ENCODE measurements at regions not wholly inside any gene's neighbourhood (a gene's known extent, or its start where the extent isn't known, plus 50 kb on each side); places are given as distances from the start of the nearest gene placed in this dataset.

DNA sequence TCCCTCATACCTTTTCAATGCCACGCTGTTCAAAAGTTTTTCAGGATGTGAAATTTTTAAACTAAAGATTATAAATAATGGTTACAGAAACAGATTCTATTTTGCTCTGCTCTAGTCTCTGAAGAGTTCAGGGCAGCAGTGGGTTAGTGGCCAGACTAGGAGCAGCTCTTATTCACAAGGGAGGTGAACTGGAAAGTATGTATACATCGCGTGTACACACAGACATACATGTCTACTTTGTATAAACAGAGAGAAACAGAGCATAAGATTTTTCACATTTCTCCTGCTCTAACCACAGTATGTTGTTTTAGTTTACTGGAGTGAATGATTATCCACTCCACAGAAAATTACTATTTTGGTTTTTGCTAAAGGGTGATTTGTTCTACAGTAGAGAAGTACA, 74.4 kb upstream of the CRY1 start:
- DNase-seq (no peak), FAIRE-seq (no peak)
- Histone ChIP-seq H3K36me3 (ENCODE audit: control insufficient read depth in 3 of 3, insufficient read depth in 2 of 3, low read depth in 1 of 3, low read length in 3 of 3) (no peaks in the 10 kb centered on the region), H3K4me1 (ENCODE audit: control insufficient read depth in 3 of 3, insufficient read depth in 2 of 3, low read depth in 1 of 3, low read length in 2 of 3) (no peaks in the 10 kb centered on the region), H3K4me3 (ENCODE audit: low read depth in 1 of 3, low read length in 3 of 3) (no peak overlapping the region), H3K27ac (ENCODE audit: low read depth in 1 of 3, low read length in 2 of 3) (no peak overlapping the region), H3K9me3 (ENCODE audit: control insufficient read depth in 2 of 2, insufficient read depth in 1 of 2, low read depth in 1 of 2, low read length in 1 of 2) (no peaks in the 10 kb centered on the region), H3K27me3 (ENCODE audit: control insufficient read depth in 3 of 3, insufficient read depth in 3 of 3, low read length in 3 of 3) (peaks cover 0 to 4% (median 0%) of the 10 kb centered on the region in 3 donors)
- WGBS, 3 donors, result 29 to 54% (median 37%) methylated on average over 3 of the region's 3 CpGs

DNA sequence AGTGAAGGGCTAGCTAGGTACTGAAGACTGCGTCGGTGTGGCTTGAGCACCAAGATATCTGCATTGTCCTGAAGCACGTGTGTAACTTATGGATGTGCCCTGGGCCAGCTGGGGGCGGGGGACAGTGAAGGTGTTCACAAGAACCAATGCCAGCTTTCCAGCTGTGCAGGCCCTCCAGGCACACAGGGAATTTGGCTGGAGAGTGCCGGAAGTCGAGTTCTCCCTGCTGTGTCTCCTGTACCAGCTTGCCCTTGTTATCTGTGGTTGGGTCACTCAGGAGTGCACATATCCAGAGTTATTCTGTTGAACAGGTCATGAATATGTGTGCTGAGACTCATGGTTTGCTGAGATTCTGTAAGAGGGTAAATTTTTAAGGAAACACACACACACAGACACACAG, 75.9 kb upstream of the CRY1 start:
- Histone ChIP-seq H3K27me3 (ENCODE audit: control insufficient read depth in 3 of 3, insufficient read depth in 3 of 3, low read length in 3 of 3) (peaks cover 0 to 4% (median 0%) of the 10 kb centered on the region in 3 donors), H3K27ac (ENCODE audit: low read depth in 1 of 3, low read length in 2 of 3) (no peak overlapping the region), H3K4me1 (ENCODE audit: control insufficient read depth in 3 of 3, insufficient read depth in 2 of 3, low read depth in 1 of 3, low read length in 2 of 3) (no peaks in the 10 kb centered on the region), H3K4me3 (ENCODE audit: low read depth in 1 of 3, low read length in 3 of 3) (no peak overlapping the region), H3K9me3 (ENCODE audit: control insufficient read depth in 2 of 2, insufficient read depth in 1 of 2, low read depth in 1 of 2, low read length in 1 of 2) (no peaks in the 10 kb centered on the region), H3K36me3 (ENCODE audit: control insufficient read depth in 3 of 3, insufficient read depth in 2 of 3, low read depth in 1 of 3, low read length in 3 of 3) (no peaks in the 10 kb centered on the region)
- 73 to 80% (median 79%) methylated on average over 6 of the region's 6 CpGs for WGBS, 3 donors
- DNase-seq, result no peak
- FAIRE-seq, result no peak

DNA sequence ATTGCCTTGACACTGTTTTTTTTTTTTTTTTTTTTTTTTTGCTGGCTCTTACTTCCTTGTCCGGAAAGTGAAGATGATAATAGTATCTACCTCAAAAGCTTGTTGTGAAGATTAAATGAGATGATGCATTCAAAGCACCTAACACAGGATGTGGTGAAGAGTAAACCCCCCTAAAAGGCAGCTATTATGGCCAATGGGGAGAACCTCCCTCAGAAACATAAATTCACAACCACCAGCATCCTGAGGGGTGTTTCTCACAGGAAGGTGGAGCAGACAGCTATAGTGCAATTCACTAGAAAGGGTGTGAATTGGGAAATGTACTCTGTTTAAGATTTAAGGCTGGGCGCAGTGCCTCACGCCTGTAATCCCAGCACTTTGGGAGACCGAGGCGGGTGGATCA, 85.4 kb upstream of the CRY1 start:
- DNase-seq (no peak), FAIRE-seq (no peak)
- Histone ChIP-seq H3K4me1 (ENCODE audit: control insufficient read depth in 3 of 3, insufficient read depth in 2 of 3, low read depth in 1 of 3, low read length in 2 of 3) (no peaks in the 10 kb centered on the region), H3K27me3 (ENCODE audit: control insufficient read depth in 3 of 3, insufficient read depth in 3 of 3, low read length in 3 of 3) (peaks cover 0 to 2% (median 0%) of the 10 kb centered on the region in 3 donors), H3K27ac (ENCODE audit: low read depth in 1 of 3, low read length in 2 of 3) (no peak overlapping the region), H3K9me3 (ENCODE audit: control insufficient read depth in 2 of 2, insufficient read depth in 1 of 2, low read depth in 1 of 2, low read length in 1 of 2) (no peaks in the 10 kb centered on the region), H3K4me3 (ENCODE audit: low read depth in 1 of 3, low read length in 3 of 3) (no peak overlapping the region), H3K36me3 (ENCODE audit: control insufficient read depth in 3 of 3, insufficient read depth in 2 of 3, low read depth in 1 of 3, low read length in 3 of 3) (no peaks in the 10 kb centered on the region)
- 76 to 83% (median 81%) methylated on average over 5 of the region's 5 CpGs for WGBS, 3 donors

DNA sequence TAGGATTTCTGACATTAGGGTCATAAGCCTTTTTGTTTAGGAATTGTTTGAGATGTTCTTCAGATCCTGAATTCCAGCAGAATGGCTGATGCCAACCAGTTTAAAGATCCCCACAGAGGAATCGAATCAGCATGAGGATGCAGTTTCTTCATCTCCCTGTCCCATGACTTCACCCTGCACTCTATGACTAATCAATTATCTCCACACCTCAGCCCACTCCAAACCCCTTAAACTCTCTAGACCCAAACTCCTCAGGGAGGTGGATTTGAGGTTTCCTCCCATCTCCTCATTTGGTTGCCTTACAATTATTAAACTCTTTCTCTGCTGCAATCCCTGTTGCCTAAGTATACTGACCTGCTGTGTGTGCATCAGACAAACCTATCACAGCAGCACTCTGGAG, 86.5 kb upstream of the CRY1 start:
- Histone ChIP-seq H3K27me3 (ENCODE audit: control insufficient read depth in 3 of 3, insufficient read depth in 3 of 3, low read length in 3 of 3) (peaks cover 0 to 2% (median 0%) of the 10 kb centered on the region in 3 donors), H3K4me3 (ENCODE audit: low read depth in 1 of 3, low read length in 3 of 3) (no peak overlapping the region), H3K36me3 (ENCODE audit: control insufficient read depth in 3 of 3, insufficient read depth in 2 of 3, low read depth in 1 of 3, low read length in 3 of 3) (no peaks in the 10 kb centered on the region), H3K9me3 (ENCODE audit: control insufficient read depth in 2 of 2, insufficient read depth in 1 of 2, low read depth in 1 of 2, low read length in 1 of 2) (no peaks in the 10 kb centered on the region), H3K4me1 (ENCODE audit: control insufficient read depth in 3 of 3, insufficient read depth in 2 of 3, low read depth in 1 of 3, low read length in 2 of 3) (no peaks in the 10 kb centered on the region), H3K27ac (ENCODE audit: low read depth in 1 of 3, low read length in 2 of 3) (no peak overlapping the region)
- 61 to 80% (median 77%) methylated on average over 1 of the region's 1 CpG for WGBS, 3 donors
- FAIRE-seq, result no peak
- no peak for DNase-seq

DNA sequence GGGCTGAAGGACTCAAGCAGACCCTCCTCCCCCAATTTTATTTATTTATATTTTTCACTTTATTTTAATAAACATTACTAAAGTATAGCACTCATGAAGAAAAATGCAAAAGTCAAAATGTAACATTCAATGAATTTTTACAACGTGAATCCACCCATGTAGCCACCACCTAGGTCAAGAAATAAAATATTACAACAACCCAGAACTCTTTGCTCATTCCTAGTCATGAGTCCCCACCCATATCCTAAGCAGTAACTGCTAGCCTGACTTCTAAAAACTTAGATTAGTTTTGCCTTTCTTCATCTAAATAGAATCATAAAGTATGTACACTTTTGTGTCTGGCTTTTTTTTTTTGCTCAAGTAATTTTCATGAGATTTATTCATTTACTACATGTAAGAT, 86.9 kb upstream of the CRY1 start:
- DNase-seq, result no peak
- H3K27me3 ChIP-seq (ENCODE audit: control insufficient read depth in 3 of 3, insufficient read depth in 3 of 3, low read length in 3 of 3), result peaks cover 0 to 2% (median 0%) of the 10 kb centered on the region in 3 donors
- no peak for FAIRE-seq
- no peaks in the 10 kb centered on the region for H3K36me3 ChIP-seq (ENCODE audit: control insufficient read depth in 3 of 3, insufficient read depth in 2 of 3, low read depth in 1 of 3, low read length in 3 of 3)
- WGBS, 3 donors, result 40 to 63% (median 49%) methylated on average over 1 of the region's 1 CpG
- H3K27ac ChIP-seq (ENCODE audit: low read depth in 1 of 3, low read length in 2 of 3), result no peak overlapping the region
- no peak overlapping the region for H3K4me3 ChIP-seq (ENCODE audit: low read depth in 1 of 3, low read length in 3 of 3)
- no peaks in the 10 kb centered on the region for H3K9me3 ChIP-seq (ENCODE audit: control insufficient read depth in 2 of 2, insufficient read depth in 1 of 2, low read depth in 1 of 2, low read length in 1 of 2)
- H3K4me1 ChIP-seq (ENCODE audit: control insufficient read depth in 3 of 3, insufficient read depth in 2 of 3, low read depth in 1 of 3, low read length in 2 of 3), result no peaks in the 10 kb centered on the region

DNA sequence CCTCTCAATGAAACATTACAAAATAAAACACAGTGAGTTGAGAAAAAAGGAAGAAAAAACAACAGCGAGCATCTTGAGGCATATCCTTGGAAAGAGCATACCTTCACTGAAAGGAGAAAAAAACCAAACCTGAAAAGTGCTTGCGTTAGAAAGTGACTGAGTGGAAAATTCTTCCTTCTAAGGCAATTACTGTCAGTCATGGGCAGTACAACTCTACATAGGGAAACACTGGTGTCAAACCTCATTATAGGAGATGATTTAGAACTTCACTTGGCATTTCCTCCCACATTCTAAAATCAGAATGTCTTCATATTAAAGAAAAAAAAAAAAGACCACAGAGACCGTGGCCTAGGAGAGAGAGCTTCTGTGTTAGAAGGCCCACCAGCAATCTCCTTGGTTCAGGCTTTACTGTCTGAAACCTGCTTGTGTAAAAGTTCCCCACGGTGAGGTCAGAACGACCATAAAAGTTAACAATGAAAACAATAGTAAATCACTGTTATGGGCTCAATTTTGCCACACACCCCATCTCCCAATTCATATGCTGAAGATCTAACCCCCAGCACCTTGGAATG, 91.1 kb upstream of the CRY1 start:
- Histone ChIP-seq H3K4me1 (ENCODE audit: control insufficient read depth in 3 of 3, insufficient read depth in 2 of 3, low read depth in 1 of 3, low read length in 2 of 3) (no peaks in the 10 kb centered on the region), H3K27me3 (ENCODE audit: control insufficient read depth in 3 of 3, insufficient read depth in 3 of 3, low read length in 3 of 3) (peaks cover 0 to 4% (median 0%) of the 10 kb centered on the region in 3 donors), H3K27ac (ENCODE audit: low read depth in 1 of 3, low read length in 2 of 3) (no peak overlapping the region), H3K9me3 (ENCODE audit: control insufficient read depth in 2 of 2, insufficient read depth in 1 of 2, low read depth in 1 of 2, low read length in 1 of 2) (no peaks in the 10 kb centered on the region), H3K4me3 (ENCODE audit: low read depth in 1 of 3, low read length in 3 of 3) (no peak overlapping the region), H3K36me3 (ENCODE audit: control insufficient read depth in 3 of 3, insufficient read depth in 2 of 3, low read depth in 1 of 3, low read length in 3 of 3) (no peaks in the 10 kb centered on the region)
- DNase-seq (no peak), FAIRE-seq (no peak)
- 51 to 63% (median 53%) methylated on average over 5 of the region's 5 CpGs for WGBS, 3 donors

DNA sequence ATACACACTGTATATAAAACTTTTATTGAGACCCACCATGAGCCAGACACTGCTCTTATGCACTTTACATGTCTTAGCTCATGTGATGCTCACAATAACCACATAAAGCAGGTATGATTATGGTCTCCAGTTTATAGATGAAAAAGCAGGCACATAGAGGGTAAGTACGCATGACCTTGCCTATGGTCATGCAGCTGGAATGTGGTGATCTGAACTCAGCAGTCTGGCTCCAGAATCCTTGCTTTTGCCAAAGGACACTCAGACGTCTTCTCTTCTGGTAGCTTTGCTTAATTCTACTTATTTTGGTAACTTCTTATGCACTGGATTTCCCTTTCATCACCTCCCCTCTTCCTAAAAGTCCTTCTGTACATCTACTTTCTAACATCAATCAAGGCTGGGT, 103.3 kb upstream of the CRY1 start:
- H3K9me3 ChIP-seq (ENCODE audit: control insufficient read depth in 2 of 2, insufficient read depth in 1 of 2, low read depth in 1 of 2, low read length in 1 of 2), result peaks cover 0 to 4% of the 10 kb centered on the region in 2 donors
- no peak for FAIRE-seq
- H3K36me3 ChIP-seq (ENCODE audit: control insufficient read depth in 3 of 3, insufficient read depth in 2 of 3, low read depth in 1 of 3, low read length in 3 of 3), result no peaks in the 10 kb centered on the region
- H3K4me1 ChIP-seq (ENCODE audit: control insufficient read depth in 3 of 3, insufficient read depth in 2 of 3, low read depth in 1 of 3, low read length in 2 of 3), result no peaks in the 10 kb centered on the region
- no peak for DNase-seq
- H3K4me3 ChIP-seq (ENCODE audit: low read depth in 1 of 3, low read length in 3 of 3), result no peak overlapping the region
- no peak overlapping the region for H3K27ac ChIP-seq (ENCODE audit: low read depth in 1 of 3, low read length in 2 of 3)
- H3K27me3 ChIP-seq (ENCODE audit: control insufficient read depth in 3 of 3, insufficient read depth in 3 of 3, low read length in 3 of 3), result peaks cover 0 to 3% (median 2%) of the 10 kb centered on the region in 3 donors
- 60 to 64% (median 62%) methylated on average over 2 of the region's 2 CpGs for WGBS, 3 donors

DNA sequence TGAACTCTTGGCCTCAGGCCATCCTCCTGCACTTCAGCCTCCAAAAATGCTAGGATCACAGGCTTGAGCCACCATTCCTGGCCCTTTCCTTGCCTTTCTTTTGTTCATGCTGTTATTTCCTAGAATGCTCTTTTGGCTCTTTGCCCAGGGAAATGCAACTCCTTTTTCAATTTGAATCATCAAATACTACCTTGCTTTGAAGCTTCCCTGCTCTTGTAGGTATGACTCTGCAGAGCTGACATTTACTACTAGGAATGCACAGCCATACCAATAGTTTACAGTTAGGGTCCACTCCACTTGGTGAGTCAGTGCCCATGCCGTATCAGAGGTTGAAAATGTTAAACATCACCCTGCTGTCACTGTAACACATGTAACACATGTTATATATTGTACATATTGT, 107.0 kb upstream of the CRY1 start:
- no peaks in the 10 kb centered on the region for H3K36me3 ChIP-seq (ENCODE audit: control insufficient read depth in 3 of 3, insufficient read depth in 2 of 3, low read depth in 1 of 3, low read length in 3 of 3)
- no peak overlapping the region for H3K4me3 ChIP-seq (ENCODE audit: low read depth in 1 of 3, low read length in 3 of 3)
- no peaks in the 10 kb centered on the region for H3K9me3 ChIP-seq (ENCODE audit: control insufficient read depth in 2 of 2, insufficient read depth in 1 of 2, low read depth in 1 of 2, low read length in 1 of 2)
- H3K27me3 ChIP-seq (ENCODE audit: control insufficient read depth in 3 of 3, insufficient read depth in 3 of 3, low read length in 3 of 3), result peaks cover 0 to 3% (median 2%) of the 10 kb centered on the region in 3 donors
- H3K27ac ChIP-seq (ENCODE audit: low read depth in 1 of 3, low read length in 2 of 3), result no peak overlapping the region
- FAIRE-seq (no peak), DNase-seq (no peak)
- H3K4me1 ChIP-seq (ENCODE audit: control insufficient read depth in 3 of 3, insufficient read depth in 2 of 3, low read depth in 1 of 3, low read length in 2 of 3), result no peaks in the 10 kb centered on the region
- WGBS, 3 donors, result 13 to 49% (median 36%) methylated on average over 1 of the region's 1 CpG

DNA sequence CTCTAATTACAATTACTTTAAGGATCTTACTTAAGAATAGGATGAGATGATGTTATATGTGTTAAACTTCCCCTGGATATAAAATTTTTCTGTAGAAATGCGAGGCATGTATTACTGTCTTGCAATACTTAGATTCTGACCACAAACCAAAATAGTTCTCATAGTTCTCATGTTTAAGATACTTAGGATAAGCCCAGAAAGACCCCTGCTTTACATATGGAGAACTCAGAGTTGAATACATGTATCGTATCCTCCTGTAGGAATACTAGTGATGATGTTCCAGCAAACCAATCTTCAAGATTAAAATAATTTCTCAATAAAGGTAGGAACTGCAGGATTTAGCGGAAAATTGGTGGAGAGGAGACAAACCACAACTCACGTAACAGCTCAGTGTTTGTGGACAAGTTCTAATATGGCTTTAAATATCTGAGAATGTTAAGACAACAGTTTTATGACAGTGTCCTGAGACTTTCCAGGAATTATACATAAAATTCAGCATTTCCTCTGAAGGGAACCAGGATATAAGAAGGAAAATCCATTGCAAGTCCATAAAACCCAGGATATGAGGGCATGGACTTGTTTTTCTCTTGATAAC, 114.7 kb upstream of the CRY1 start:
- Histone ChIP-seq H3K4me3 (ENCODE audit: low read depth in 1 of 3, low read length in 3 of 3) (no peak overlapping the region), H3K36me3 (ENCODE audit: control insufficient read depth in 3 of 3, insufficient read depth in 2 of 3, low read depth in 1 of 3, low read length in 3 of 3) (no peaks in the 10 kb centered on the region), H3K9me3 (ENCODE audit: control insufficient read depth in 2 of 2, insufficient read depth in 1 of 2, low read depth in 1 of 2, low read length in 1 of 2) (no peaks in the 10 kb centered on the region), H3K27me3 (ENCODE audit: control insufficient read depth in 3 of 3, insufficient read depth in 3 of 3, low read length in 3 of 3) (no peaks in the 10 kb centered on the region), H3K4me1 (ENCODE audit: control insufficient read depth in 3 of 3, insufficient read depth in 2 of 3, low read depth in 1 of 3, low read length in 2 of 3) (no peaks in the 10 kb centered on the region), H3K27ac (ENCODE audit: low read depth in 1 of 3, low read length in 2 of 3) (no peak overlapping the region)
- FAIRE-seq (no peak), DNase-seq (no peak)
- 82 to 85% (median 83%) methylated on average over 4 of the region's 4 CpGs for WGBS, 3 donors

Data from small intestine (tissue), 7 donors.